NCI-H2107 treated with DMSO at 0.1 percent for 48 hours (cell line): ENCODE measurements at regions not wholly inside any gene's neighbourhood (a gene's known extent, or its start where the extent isn't known, plus 50 kb on each side); places are given as distances from the start of the nearest gene placed in this dataset.
A peak's percentile ranks its signal among the peaks of the same experiment; 100 is the strongest.
"Not testable (repeated sequence)": the region's sequence is repeated elsewhere in the genome, so short reads cannot be mapped to it uniquely, and the experiment has no call there.

Experiments used
- DNase-seq: peaks from one replicate; lab custom pipeline; 2025; ENCODE audit not compliant: unreplicated experiment; lab: John Stamatoyannopoulos, UW

DNA sequence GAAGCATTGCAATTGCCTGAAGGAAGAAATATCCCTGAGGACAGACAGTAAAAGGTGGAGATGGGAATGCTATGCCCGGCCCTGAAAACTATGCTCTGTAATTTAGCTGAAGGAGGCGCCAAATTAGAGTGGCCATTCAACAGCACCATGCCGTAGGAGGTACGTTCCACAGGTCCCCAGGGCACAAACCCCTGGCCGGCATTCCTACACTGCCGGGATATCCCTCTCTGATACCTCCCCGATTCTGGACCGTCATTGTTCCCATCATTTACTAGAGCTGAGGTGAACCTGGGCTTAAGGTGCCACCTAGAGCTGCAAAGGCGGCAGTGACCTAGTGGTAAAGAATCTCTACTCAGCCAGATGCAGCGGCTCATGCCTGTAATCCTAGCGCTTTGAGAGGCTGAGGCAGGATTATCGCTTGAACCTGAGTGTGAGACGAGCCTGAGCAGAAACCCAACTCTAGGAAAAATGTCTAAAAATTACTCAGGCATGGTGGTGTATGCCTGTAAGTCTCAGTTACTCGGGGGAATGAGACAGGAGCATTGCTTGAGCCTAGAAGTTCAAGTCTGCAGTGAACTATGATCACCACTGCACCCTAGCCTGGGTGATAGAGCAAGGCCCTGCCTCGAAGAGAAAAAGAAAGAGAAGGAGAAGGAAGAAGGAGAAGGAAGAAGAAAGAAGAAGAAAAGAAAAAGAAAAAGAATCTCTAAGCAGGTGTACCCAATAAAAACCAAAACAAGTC, 53.0 kb upstream of the TNKS2 start:
- peak; percentile 51 for DNase-seq

DNA sequence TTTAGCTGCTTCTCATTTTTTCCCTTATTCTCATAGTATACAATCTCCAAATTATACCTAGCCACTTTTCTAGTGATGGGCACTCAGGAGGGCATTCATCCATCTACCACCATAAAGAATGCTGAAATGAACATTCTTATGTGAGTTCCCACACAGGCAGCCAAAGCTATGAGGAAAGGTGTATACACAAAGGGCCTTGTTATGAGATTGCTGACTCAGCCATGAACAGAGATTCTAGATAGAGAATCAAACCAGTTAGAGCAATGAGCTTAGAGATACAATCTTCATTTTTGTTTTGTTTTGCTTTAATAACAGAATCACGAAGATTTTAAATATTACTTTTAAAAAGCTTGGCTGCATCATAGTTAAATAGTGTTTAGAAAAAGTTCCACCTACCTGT, 54.8 kb upstream of the TNKS2 start:
- DNase-seq, result no peak

DNA sequence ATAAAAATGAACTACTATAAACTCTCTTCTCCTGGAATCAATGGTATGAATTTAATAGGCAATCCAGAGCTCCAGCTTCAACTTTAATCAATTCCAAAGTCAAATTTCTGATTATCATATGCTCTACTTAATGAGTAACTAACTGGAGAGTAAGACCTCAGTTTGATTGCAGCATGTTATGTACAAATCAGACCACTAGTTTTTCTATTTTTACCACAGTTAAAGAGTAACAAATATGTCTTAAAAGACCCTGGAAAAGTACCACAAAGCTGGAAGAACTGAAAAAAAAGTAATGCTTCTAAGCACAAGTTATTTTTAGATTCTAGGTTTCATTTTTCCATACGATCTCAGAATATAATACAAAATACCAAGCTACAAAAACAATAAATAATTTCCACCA, 56.0 kb upstream of the TNKS2 start:
- DNase-seq, result no peak

DNA sequence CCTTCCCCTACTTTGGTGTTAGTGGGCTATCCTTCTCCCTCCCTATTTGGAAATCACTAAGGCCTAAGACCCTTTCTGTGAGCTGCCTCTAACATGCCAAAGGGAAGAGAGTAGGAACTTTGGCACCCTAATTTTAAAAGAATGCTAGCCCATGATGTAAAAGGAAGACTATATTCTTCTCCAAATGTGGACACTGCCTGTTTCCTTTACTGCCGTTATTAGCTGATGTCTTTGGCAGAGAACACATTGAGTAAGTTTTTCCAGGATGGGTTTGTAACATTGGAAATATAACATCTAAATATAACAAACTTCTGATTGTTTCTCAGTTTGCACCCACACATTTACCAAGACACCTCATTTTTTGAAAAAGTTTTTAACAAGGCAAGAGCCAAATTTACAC, 56.9 kb upstream of the TNKS2 start:
- no peak for DNase-seq

DNA sequence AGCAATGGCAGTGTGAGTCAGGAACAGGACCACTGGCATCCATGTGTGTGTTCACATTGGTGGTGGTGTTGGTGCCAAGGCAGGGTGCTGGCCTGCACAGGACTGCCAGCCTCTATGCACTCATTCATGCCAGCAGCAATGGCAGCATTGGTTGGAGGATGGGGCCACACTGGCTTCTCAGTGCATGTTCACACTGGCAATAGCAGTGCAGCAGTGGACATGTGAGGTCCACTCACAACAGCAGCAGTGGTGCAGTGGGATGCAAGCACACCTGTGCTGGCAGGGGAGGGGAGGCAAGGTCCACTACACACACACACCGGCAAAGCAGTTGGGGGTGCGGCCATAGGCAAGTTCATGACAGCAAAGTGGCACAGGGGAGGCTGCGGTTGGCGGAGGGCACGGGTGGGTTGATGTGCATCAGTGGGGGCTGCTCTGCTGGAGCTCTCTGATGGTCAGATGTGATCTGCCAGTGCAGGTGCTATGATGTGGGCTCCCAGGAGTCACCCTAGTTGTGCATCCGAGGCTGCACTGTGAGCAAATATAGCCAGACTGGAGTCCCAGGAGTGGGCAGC, 57.8 kb upstream of the TNKS2 start:
- DNase-seq, result no peak

DNA sequence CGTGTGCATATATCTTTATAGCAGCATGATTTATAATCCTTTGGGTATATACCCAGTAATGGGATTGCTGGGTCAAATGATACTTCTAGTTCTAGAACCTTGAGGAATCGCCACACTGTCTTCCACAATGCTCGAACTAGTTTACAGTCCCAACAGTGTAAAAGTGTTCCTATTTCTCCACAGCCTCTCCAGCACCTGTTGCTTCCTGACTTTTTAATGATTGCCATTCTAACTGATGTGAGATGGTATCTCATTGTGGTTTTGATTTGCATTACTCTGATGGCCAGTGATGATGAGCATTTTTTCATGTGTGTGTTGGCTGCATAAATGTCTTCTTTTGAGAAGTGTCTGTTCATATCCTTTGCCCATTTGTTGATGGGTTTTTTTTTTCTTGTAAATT, 66.0 kb upstream of the TNKS2 start:
- not testable (repeated sequence) for DNase-seq

DNA sequence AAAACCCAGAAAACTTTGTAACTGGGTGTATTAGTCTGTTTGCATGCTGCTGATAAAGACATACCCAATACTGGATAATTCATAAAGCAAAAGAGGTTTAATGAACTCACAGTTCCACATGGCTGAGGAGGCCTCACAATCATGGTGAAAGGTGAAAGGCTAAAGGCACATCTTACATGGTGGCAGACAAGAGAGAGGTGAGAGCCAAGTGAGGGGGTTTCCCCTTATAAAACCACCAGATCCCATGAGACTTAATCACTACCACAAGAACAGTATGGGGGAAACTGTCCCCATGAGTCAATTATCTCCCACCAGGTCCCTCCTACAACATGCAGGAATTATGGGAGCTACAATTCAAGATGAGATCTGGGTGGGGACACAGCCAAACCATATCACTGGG, 68.9 kb upstream of the TNKS2 start:
- not testable (repeated sequence) for DNase-seq

DNA sequence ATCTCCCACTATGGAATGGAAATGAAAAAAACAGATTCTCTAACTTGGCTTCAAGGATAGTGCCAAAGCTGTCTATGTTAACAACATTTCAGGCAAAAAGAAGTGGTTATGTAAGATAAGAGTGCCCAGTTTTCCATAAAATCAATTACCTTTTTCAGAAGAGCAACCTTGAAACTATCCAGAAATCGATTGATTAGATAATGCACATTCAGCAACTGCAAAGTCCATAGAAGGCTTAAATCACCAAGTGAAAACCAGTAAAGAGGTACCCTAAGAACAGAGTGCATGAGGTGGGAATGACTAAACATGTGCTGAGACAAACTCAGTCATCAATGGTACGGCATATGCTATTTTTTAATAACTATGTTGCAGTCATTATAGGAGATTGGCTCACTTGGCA, 71.9 kb upstream of the TNKS2 start:
- no peak for DNase-seq

DNA sequence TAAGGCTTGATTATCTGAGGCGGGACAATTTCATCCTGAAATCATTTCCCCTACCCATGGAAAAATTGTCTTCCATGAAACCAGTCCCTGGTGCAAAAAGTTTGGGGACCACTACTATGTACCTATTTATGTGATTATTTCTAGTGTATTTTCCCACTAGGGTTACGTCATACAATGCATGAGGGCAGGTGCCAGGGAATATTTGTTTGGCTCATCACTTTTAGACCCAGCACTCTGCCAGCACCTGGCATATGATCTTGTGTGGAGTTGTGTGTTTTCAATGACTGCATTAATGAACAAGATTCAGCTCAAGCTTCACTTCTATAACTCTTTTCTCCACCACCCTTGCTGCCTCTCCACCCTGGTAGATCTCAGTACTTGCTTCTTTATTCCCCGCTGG, 73.3 kb upstream of the TNKS2 start:
- no peak for DNase-seq

DNA sequence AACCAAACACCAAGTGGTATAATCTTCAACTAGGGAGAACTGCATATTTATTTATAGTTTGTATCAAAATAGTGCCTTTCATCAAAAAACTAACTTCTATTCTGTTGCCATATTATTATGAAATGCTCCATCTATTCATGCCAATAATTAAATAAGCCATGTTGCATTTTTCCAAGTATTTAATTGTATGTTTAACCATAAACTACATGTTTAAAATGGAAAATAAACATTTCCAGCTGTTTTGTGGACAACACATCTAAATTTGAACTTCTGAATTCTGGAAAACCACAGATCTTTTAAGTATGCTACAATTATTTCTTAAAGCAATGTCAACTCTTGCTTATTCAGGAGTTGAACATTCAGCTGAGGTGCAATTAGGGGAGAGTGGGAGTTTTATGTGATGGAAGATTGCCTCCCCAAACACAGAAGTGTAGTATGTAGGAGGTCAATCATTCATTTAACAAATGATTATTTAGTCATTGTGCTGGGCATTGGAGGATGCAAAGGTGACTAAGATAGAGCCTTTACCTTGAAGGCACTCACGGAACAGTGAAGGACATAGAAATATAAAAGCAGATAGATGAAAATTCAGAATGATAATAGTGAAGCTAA, 80.7 kb upstream of the PPP1R3C start:
- DNase-seq, result no peak

DNA sequence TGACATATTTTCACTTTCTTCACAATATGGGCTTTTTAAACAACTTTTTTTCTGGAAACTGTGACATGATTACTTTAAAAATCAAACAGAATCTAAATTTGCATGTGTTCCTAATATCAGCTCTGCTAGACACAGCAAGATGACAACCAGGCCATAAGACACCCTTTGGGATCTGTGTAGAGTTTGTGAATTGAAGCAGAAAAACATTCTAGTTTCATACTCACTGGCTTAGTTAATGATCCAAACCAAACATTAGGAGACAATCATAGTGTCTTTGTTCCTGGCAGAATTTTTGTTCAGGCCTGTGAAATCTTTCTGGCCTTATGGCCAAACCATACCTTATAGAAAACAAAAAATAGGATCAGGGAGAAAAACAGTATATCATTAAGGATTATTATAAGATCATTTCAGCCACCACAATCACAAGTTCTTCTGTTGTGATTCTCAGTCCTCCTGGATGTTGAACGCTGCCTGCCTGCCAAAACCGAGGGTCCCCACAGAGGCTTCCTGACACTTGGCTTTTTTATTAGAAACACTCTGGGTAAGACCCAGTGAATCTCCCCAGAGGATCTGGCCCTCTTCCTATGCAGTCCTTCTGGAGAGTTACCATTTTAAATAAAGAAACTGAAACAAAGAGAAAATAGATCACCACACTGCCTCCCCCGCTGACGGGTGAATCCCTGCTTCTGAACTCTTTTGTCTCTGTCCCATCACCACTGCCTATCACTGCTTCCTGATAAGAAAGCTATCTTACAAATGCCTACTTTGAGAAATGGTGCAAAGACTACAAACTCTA, 79.2 kb upstream of the PPP1R3C start:
- DNase-seq, result no peak

DNA sequence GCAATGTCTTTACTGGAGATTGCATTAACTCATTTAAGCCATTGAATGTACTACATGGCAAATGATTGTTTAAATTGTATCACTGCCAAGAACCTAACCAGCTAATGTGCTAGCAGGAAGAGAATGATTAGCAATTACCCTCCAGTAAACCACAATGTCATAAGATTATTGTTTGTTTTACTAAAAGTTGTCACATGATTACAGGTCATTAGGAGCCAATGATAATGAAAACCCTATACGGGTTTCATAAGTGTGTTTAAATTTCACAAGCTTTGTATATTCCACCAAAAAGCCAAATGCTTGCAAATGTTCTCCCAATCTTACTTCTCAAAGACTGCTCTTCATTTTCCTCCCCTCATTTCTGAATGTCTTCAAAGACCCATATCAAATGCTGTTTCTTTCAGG, 76.5 kb upstream of the PPP1R3C start:
- peak; percentile 52 for DNase-seq

DNA sequence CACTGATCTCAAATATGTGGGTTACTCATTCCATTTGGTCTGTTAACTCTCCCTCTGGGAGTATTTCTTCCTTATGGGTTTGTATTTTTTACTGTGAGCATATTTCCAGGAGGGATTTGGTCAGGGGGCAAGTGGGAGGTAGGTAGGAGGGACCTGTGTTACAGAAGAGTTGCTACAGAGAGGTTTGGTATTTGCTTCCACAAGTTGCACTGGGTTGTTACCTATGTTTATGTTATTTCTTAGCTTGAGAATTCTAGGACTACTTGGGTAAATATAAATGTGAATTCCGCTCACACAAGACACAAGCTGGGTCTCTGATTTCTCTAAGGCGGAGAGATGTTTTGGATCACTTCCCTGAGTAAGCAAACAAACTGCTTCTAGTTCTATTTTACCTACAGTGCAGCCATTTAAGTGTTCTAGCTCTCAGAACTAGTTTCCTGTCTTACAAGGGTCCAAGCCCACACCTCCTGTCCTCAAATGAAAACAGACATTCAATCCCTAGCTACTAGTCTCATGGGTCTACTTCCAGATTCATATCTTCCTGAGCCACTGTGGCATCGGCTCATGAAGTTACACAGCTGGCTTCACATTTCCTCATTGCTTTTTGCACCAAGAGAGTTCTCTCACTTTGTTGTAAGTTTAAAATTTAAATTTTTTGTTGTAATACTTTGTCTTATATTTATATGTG, 75.4 kb upstream of the PPP1R3C start:
- DNase-seq, result no peak

DNA sequence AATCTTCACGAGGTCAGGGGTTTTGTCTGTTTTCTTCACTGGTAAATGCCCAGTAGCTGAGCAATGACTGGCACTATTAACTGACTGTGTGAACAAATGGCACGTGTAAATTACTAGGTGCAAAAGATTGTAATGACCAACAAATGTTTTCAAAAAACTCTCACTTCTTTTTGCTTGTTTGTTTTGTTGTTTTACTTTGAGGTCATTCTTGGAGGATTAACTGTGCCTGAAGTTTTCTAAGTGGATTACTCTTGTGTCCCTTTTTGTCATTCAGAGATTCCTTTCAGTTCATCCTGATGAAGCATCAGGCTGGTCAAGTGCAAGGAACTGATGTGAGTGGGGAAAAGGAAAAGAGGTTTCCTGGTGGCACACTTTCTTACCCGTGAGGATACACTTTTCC, 74.4 kb upstream of the PPP1R3C start:
- no peak for DNase-seq

DNA sequence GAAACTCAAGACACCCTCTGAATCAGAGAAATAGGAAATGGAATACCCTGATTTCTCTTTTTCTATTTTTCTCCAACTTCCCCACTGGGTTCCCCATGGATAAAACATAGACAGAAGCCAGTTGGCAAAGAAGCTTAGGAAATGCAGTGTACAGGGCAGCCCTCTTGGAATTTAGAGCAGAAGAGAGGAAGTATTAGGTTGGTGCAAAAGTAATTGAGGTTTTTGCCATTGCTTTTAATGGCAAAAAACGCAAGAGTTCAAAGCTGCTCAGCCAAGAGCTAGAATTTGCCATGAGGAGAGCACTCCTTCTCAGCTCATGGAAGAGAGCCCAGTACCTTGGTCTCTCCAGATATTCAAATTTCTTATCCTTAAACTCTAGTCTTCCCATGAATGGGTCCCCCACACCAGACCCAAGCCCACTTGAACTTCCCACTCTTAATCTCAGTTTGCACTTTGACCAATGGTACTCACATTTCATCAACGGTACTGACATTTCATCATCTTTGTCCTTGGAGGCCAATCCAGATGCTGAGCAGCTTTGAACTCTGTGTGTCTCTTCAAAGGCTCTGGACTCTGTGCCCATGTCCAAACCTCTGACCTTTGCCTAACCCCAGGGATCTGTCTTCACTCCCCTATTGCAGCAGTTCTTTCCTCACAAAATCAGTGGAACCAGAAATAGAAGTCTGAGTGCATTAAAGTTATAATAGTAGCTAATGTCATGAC, 73.2 kb upstream of the PPP1R3C start:
- no peak for DNase-seq

DNA sequence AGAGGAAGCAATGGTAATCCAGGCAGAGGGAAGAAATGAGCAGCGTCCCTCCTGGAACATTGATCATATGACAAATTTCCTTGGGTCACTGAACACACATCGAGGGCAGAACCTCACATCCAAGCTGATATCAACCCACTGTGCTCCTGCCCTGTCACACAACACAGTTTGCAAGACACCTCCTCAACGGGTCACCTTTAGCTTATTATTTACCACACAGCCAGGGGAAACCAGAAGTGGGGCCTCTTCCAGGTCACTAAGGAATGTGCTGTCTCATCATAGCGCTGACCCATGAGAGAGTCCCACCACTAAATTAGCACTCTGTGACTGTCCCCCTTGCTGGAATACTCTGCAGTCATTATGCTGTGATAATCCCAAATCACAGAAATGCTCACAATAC, 69.7 kb upstream of the PPP1R3C start:
- DNase-seq, result no peak

DNA sequence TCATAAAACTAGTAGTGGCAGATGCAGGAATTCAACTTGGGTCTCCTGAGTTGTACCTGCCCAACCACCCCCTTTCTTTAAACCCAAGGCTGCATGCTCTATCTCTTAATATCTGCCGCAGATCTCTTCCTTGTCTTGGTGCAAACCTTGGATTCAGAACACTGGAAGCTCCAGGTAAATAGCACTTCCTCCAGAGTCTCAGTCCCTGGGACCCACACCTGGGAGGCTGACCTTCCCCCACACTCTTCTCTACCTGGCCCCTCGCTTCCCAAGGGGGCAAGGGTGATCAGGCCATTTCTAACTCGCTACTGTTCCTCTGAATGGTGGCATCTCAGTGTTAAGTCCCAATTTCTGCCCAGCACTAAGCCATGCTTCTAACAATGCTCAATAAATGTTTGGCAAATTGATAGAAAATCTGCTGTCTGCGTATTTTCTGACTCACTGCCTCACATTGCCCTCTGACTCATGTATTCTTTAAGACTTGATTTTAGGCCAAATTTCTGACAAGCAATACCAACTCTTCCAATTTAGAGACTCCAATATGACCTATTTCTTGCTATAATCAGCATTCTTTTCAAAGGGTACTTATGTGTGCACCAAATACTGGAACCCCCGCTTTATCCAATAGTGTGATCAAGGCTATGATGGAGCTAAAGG, 68.0 kb upstream of the PPP1R3C start:
- no peak for DNase-seq

DNA sequence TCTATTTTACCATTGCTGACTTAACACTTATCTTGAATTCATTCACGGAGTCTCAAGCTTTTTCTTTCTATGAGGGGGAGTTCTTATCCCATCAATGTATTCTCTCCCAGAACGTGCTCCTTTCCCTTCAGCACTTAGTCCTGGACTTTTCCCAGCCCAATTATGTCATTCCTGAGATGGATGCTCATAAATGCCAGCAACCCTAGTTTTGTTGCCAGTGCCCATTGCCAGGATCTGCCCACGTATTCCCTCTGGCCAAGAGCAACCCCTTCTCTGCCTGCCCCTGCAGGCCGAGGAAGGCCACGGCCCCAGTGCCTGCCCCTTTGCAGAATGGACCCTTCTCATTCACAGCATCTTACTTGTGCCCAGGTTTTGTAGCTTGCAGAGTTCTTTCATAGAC, 67.4 kb upstream of the PPP1R3C start:
- DNase-seq, result no peak

DNA sequence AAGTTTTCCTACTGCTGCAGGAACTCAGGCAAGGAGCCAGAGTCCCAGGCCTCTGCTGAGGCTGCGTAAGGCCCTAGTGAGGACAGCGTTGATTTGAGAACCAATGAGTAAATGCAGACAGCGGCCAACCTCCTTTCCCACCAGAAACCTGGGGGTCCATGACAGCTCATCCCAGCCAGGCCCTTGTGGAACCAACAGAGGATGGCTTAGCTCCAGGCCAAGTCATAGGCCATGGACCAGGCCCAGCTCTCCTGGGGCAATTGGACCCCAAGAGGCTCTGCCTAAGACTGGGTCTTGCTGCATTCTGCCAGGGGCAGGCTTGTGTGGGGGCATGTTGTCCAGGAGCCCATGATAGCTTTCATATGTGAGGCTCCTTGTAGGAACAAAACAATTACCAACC, 65.4 kb upstream of the PPP1R3C start:
- no peak for DNase-seq

DNA sequence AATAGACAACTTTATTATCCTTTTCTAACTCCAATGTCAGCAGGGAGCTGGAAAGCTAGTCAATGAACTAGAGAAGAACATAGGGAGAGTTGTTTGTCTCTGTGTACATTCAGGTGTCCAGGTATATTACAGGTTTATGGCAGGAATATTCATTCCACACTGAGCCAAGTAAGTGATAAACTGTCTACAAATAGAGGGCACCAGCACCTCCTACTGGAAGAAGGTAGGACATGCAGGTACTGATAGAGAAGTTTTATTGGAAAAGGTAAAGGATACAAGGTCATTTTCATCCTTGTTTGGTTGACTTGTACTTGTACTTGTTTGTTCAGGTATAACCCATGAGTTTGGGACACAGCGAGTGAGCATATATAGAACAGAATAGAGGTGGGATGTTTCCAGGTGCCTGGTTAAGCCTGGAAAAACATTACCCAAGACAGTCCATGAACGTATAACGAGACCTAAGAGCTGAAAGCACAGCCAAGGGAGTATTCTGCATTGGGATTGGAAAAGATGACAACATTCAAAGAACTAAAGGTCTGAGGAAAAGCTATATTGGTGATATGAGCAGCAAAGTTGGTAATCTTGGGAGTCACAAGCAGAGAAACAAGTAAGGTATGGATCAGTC, 61.4 kb upstream of the PPP1R3C start:
- peak; percentile 7 for DNase-seq
